WTC11 (cell line): ENCODE measurements at regions not wholly inside any gene's neighbourhood (a gene's known extent, or its start where the extent isn't known, plus 50 kb on each side); places are given as distances from the start of the nearest gene placed in this dataset.

ENCODE experiments used
- ATAC-seq: fragments of 200-7000 bp; cut with Tn5 transposase; 2 replicates; pipeline ENCODE4 v1.10.0; 2021; ENCODE audit warnings: mild to moderate bottlenecking, moderate library complexity
- CTCF ChIA-PET: fragments of 300-600 bp; sonication (Branson Sonifier 250); formaldehyde crosslinking; loops from one replicate; lab custom pipeline; 2021; ENCODE audit warnings: antibody characterized with exemption; lab: Charles Lee
- POLR2A ChIA-PET: fragments of 350-600 bp; sonication (Branson Sonifier 250); formaldehyde crosslinking; loops from one replicate; lab custom pipeline; 2021; ENCODE audit warnings: antibody characterized with exemption; lab: Charles Lee
- DNase-seq: peaks from one replicate; pipeline ENCODE4 v3.0.0; 2021; ENCODE audit warnings: low spot score
- H3K27ac Mint-ChIP-seq: 2 replicates; pipeline ENCODE4 v1.8.0; 2021; ENCODE audit warnings: mixed read lengths
- H3K27me3 Mint-ChIP-seq: 2 replicates; pipeline ENCODE4 v1.8.0; 2021; ENCODE audit warnings: low read depth, mild to moderate bottlenecking, moderate library complexity, mixed read lengths
- H3K36me3 Mint-ChIP-seq: 2 replicates; pipeline ENCODE4 v1.8.0; 2021; ENCODE audit warnings: mixed read lengths
- H3K4me1 Mint-ChIP-seq: 2 replicates; pipeline ENCODE4 v1.8.0; 2022; ENCODE audit warnings: mixed read lengths
- H3K4me3 Mint-ChIP-seq: 2 replicates; pipeline ENCODE4 v1.8.0; 2021; ENCODE audit warnings: mild to moderate bottlenecking, moderate library complexity, mixed read lengths
- H3K9me3 Mint-ChIP-seq: 2 replicates; pipeline ENCODE4 v1.8.0; 2021; ENCODE audit warnings: mixed read lengths
- AR ChIP-seq: fragments of 250-450 bp; sonication (Bioruptor Pico); IDR thresholded peaks from 2 replicates; pipeline ENCODE4 v1.9.0; 2021; ENCODE audit warnings: mild to moderate bottlenecking
- ATF1 ChIP-seq: sonication (generic); formaldehyde crosslinking; IDR thresholded peaks from 2 replicates; pipeline ENCODE4 v1.8.1; 2023; ENCODE audit warnings: mild to moderate bottlenecking, moderate library complexity, missing genetic modification reagents
- CBFB ChIP-seq: sonication (generic); formaldehyde crosslinking; IDR thresholded peaks from 2 replicates; pipeline ENCODE4 v1.8.1; 2022; ENCODE audit warnings: mild to moderate bottlenecking, low read depth, missing genetic modification reagents
- CREB1 ChIP-seq: sonication (generic); formaldehyde crosslinking; IDR thresholded peaks from 2 replicates; pipeline ENCODE4 v1.8.0; 2023; ENCODE audit warnings: mild to moderate bottlenecking, missing genetic modification reagents
- ELF4 ChIP-seq: sonication (generic); formaldehyde crosslinking; IDR thresholded peaks from 2 replicates; pipeline ENCODE4 v1.8.1; 2022; ENCODE audit warnings: low read depth, mild to moderate bottlenecking, moderate library complexity, missing genetic modification reagents
- EMX1 ChIP-seq: fragments of 250-450 bp; sonication (Bioruptor Pico); IDR thresholded peaks from 2 replicates; pipeline ENCODE4 v1.8.0; 2021; ENCODE audit warnings: mild to moderate bottlenecking
- FOXJ3 ChIP-seq: sonication (generic); formaldehyde crosslinking; IDR thresholded peaks from 2 replicates; pipeline ENCODE4 v1.9.0; 2021; ENCODE audit warnings: missing genetic modification reagents, mild to moderate bottlenecking, borderline replicate concordance
- FOXP1 ChIP-seq: sonication (generic); formaldehyde crosslinking; IDR thresholded peaks from 2 replicates; pipeline ENCODE4 v1.8.0; 2022; ENCODE audit warnings: missing genetic modification reagents, mild to moderate bottlenecking, moderate library complexity, borderline replicate concordance
- GRHL2 ChIP-seq: fragments of 250-450 bp; sonication (Bioruptor Pico); IDR thresholded peaks from 2 replicates; pipeline ENCODE4 v1.8.0; 2022; ENCODE audit warnings: mild to moderate bottlenecking, moderate library complexity; ENCODE audit not compliant: insufficient replicate concordance, severe bottlenecking
- HMGA2 ChIP-seq: fragments of 250-450 bp; sonication (Bioruptor Pico); IDR thresholded peaks from 2 replicates; pipeline ENCODE4 v1.4.0; 2021; ENCODE audit warnings: mild to moderate bottlenecking, moderate library complexity
- IRF1 ChIP-seq: sonication (generic); formaldehyde crosslinking; IDR thresholded peaks from 2 replicates; pipeline ENCODE4 v1.8.0; 2023; ENCODE audit warnings: missing genetic modification reagents
- IRF2 ChIP-seq: sonication (generic); formaldehyde crosslinking; IDR thresholded peaks from 2 replicates; pipeline ENCODE4 v1.8.0; 2022; ENCODE audit warnings: low read depth, missing genetic modification reagents, borderline replicate concordance
- JAZF1 ChIP-seq: fragments of 250-450 bp; sonication (Bioruptor Pico); IDR thresholded peaks from 2 replicates; pipeline ENCODE4 v1.9.0; 2021; ENCODE audit warnings: moderate library complexity, mild to moderate bottlenecking, inconsistent platforms
- KAT7 ChIP-seq: sonication (generic); formaldehyde crosslinking; IDR thresholded peaks from 2 replicates; pipeline ENCODE4 v1.8.1; 2023; ENCODE audit warnings: missing genetic modification reagents, mild to moderate bottlenecking, borderline replicate concordance
- MXD4 ChIP-seq: fragments of 250-450 bp; sonication (Bioruptor Pico); IDR thresholded peaks from 2 replicates; pipeline ENCODE4 v1.8.0; 2021; ENCODE audit warnings: mild to moderate bottlenecking, moderate library complexity, borderline replicate concordance
- NFATC4 ChIP-seq: fragments of 250-450 bp; sonication (Bioruptor Pico); IDR thresholded peaks from 2 replicates; pipeline ENCODE4 v1.9.0; 2021; ENCODE audit warnings: mild to moderate bottlenecking
- NFE2L1 ChIP-seq: sonication (generic); formaldehyde crosslinking; IDR thresholded peaks from 2 replicates; pipeline ENCODE4 v1.8.1; 2023; ENCODE audit warnings: missing genetic modification reagents
- NR3C1 ChIP-seq: sonication (generic); formaldehyde crosslinking; conservative IDR thresholded peaks from 2 replicates; pipeline ENCODE4 v1.8.1; 2023; ENCODE audit warnings: low read depth, mild to moderate bottlenecking, missing genetic modification reagents
- SOX15 ChIP-seq: fragments of 250-450 bp; sonication (Bioruptor Pico); IDR thresholded peaks from 2 replicates; pipeline ENCODE4 v1.9.0; 2021; ENCODE audit warnings: mild to moderate bottlenecking
- SP1 ChIP-seq: sonication (generic); formaldehyde crosslinking; conservative IDR thresholded peaks from 2 replicates; pipeline ENCODE4 v1.8.1; 2022; ENCODE audit warnings: missing genetic modification reagents
- TCF7 ChIP-seq: sonication (generic); formaldehyde crosslinking; IDR thresholded peaks from 2 replicates; pipeline ENCODE4 v1.8.0; 2022; ENCODE audit warnings: mild to moderate bottlenecking, low read depth, missing genetic modification reagents, moderate library complexity
- TEAD1 ChIP-seq: sonication (generic); formaldehyde crosslinking; IDR thresholded peaks from 2 replicates; pipeline ENCODE4 v1.8.0; 2022; ENCODE audit warnings: mild to moderate bottlenecking, missing genetic modification reagents
- ZNF121 ChIP-seq: sonication (generic); formaldehyde crosslinking; IDR thresholded peaks from 2 replicates; pipeline ENCODE4 v1.8.0; 2023; ENCODE audit warnings: missing genetic modification reagents
- ZNF219 ChIP-seq: sonication (generic); formaldehyde crosslinking; IDR thresholded peaks from 2 replicates; pipeline ENCODE4 v1.8.0; 2023; ENCODE audit warnings: missing genetic modification reagents, mild to moderate bottlenecking, borderline replicate concordance
- ZNF317 ChIP-seq: sonication (generic); formaldehyde crosslinking; IDR thresholded peaks from 2 replicates; pipeline ENCODE4 v1.8.1; 2023; ENCODE audit warnings: low read depth, mild to moderate bottlenecking, moderate library complexity, missing genetic modification reagents, borderline replicate concordance
- ZNF416 ChIP-seq: fragments of 250-450 bp; sonication (Bioruptor Pico); IDR thresholded peaks from 2 replicates; pipeline ENCODE4 v1.9.0; 2021; ENCODE audit warnings: mild to moderate bottlenecking, inconsistent platforms
- ZNF512 ChIP-seq: sonication (generic); formaldehyde crosslinking; IDR thresholded peaks from 2 replicates; pipeline ENCODE4 v1.8.1; 2022; ENCODE audit warnings: missing genetic modification reagents, borderline replicate concordance
- TF ChIP-seq, protein P1 (sequence below): fragments of 250-450 bp; sonication (Bioruptor Pico); IDR thresholded peaks from 2 replicates; pipeline ENCODE4 v1.9.0; 2021; ENCODE audit warnings: mild to moderate bottlenecking

- TF ChIP-seq ZNF121 (CRISPR knock-in tag) (no peak), ZNF512 (CRISPR knock-in tag) (no peak), NFATC4 (CRISPR knock-in tag) (peak; percentile 94), ZNF317 (CRISPR knock-in tag) (no peak), EMX1 (CRISPR knock-in tag) (peak; percentile 81; the same call in 1 of the 2 replicates), NR3C1 (CRISPR knock-in tag) (no peak), AR (CRISPR knock-in tag) (peak; percentile 95)
- TF ChIP-seq, all 79 proteins: peak for 7
Measured at GRCh38 chr6:26270486-26270861, 94.5 kb upstream of the BTN3A2 start (continued).

GRCh38 chr6:26270903-26271667 is 93.9 kb upstream of the BTN3A2 start:
- peak; percentile 28 for ATAC-seq
- H3K36me3 Mint-ChIP-seq: 0 out of 2 replicates have a peak, but pooled peaks cover 3% of the 10 kb centered on the region
- DNase-seq: peak; percentile 65
- H3K27ac Mint-ChIP-seq: no peak overlapping the region
- POLR2A ChIA-PET: interaction anchor here (0.6 to 10.5 kb wide), 37 partner anchors 9 to 1623 kb away, joined by 3 to 190 read pairs (median 14); a partner anchor contains a TSS
- H3K4me3 Mint-ChIP-seq: no peak overlapping the region
- peaks cover 35% of the 10 kb centered on the region for H3K4me1 Mint-ChIP-seq
- CTCF ChIA-PET: interaction anchor here (0.6 to 1.1 kb wide), 2 partner anchors 13 to 224 kb away, joined by 4 read pairs; no protein-coding TSS in a partner anchor
- H3K27me3 Mint-ChIP-seq: no peaks in the 10 kb centered on the region
- H3K9me3 Mint-ChIP-seq: no peaks in the 10 kb centered on the region
- TF ChIP-seq NR3C1 (CRISPR knock-in tag) (no peak), ELF4 (no peak), TEAD1 (CRISPR knock-in tag) (peak; percentile 90), JAZF1 (CRISPR knock-in tag) (no peak), ZNF219 (CRISPR knock-in tag) (peak; percentile 88; the same call in 1 of the 2 replicates), ATF1 (CRISPR knock-in tag) (no peak), HMGA2 (no peak), ZNF416 (CRISPR knock-in tag) (peak; percentile 57; the same call in 1 of the 2 replicates), CBFB (CRISPR knock-in tag) (no peak), FOXP1 (CRISPR knock-in tag) (peak; percentile 83; the same call in 1 of the 2 replicates), IRF1 (0 out of 2 replicates have a peak, but pooled peaks have one; percentile 24), TCF7 (CRISPR knock-in tag) (0 out of 2 replicates have a peak, but pooled peaks have one; percentile 13), SOX15 (CRISPR knock-in tag) (no peak), NFE2L1 (CRISPR knock-in tag) (no peak), GRHL2 (CRISPR knock-in tag) (no peak), SP1 (peak; percentile 33; the same call in 1 of the 2 replicates), AR (CRISPR knock-in tag) (0 out of 2 replicates have a peak, but pooled peaks have one; percentile 55), EMX1 (CRISPR knock-in tag) (no peak), MXD4 (CRISPR knock-in tag) (no peak), CREB1 (CRISPR knock-in tag) (peak; percentile 86; the same call in 1 of the 2 replicates), KAT7 (CRISPR knock-in tag) (peak; percentile 99), FOXJ3 (CRISPR knock-in tag) (no peak), IRF2 (no peak)
- TF ChIP-seq, protein P1, sequence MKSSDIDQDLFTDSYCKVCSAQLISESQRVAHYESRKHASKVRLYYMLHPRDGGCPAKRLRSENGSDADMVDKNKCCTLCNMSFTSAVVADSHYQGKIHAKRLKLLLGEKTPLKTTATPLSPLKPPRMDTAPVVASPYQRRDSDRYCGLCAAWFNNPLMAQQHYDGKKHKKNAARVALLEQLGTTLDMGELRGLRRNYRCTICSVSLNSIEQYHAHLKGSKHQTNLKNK (CRISPR knock-in tag): no peak
